WERI-Rb-1 (cell line): ENCODE measurements at regions not wholly inside any gene's neighbourhood (a gene's known extent, or its start where the extent isn't known, plus 50 kb on each side); places are given as distances from the start of the nearest gene placed in this dataset.

ENCODE experiments used
- DNase-seq: peaks from one replicate; pipeline ENCODE4 v3.0.0-alpha.2; 2020
- H3K27ac ChIP-seq: fragments of 250-450 bp; sonication (Bioruptor Pico); 2 replicates; pipeline ENCODE4 v1.5.1; 2020; ENCODE audit warnings: mild to moderate bottlenecking, moderate library complexity
- H3K27me3 ChIP-seq: fragments of 250-450 bp; sonication (Bioruptor Pico); 2 replicates; pipeline ENCODE4 v1.5.1; 2021; ENCODE audit warnings: mild to moderate bottlenecking, low read depth, moderate library complexity; ENCODE audit not compliant: insufficient read depth, severe bottlenecking
- H3K36me3 ChIP-seq: fragments of 250-450 bp; sonication (Bioruptor Pico); 2 replicates; pipeline ENCODE4 v1.5.1; 2020; ENCODE audit warnings: mild to moderate bottlenecking, moderate library complexity
- H3K4me3 ChIP-seq: 2 replicates; pipeline ENCODE4 v1.5.1; 2011; ENCODE audit warnings: low read depth, mild to moderate bottlenecking, control low read depth, low read length
- H3K9me3 ChIP-seq: fragments of 250-450 bp; sonication (Bioruptor Pico); 2 replicates; pipeline ENCODE4 v1.5.1; 2021; ENCODE audit warnings: mild to moderate bottlenecking, moderate library complexity; ENCODE audit not compliant: severe bottlenecking
- TF ChIP-seq, protein P1 (sequence below): IDR thresholded peaks from 2 replicates; pipeline ENCODE4 v1.5.1; 2011; ENCODE audit warnings: low read depth, mild to moderate bottlenecking, control low read depth, inconsistent platforms, low read length

GRCh38 chr2:8622924-8623465, 58.9 kb upstream of the ID2 start:
- no peak overlapping the region for H3K27ac ChIP-seq
- H3K9me3 ChIP-seq: no peaks in the 10 kb centered on the region
- no peak overlapping the region for H3K4me3 ChIP-seq
- no peak for DNase-seq
- H3K27me3 ChIP-seq: no peaks in the 10 kb centered on the region
- no peaks in the 10 kb centered on the region for H3K36me3 ChIP-seq
- TF ChIP-seq, protein P1, sequence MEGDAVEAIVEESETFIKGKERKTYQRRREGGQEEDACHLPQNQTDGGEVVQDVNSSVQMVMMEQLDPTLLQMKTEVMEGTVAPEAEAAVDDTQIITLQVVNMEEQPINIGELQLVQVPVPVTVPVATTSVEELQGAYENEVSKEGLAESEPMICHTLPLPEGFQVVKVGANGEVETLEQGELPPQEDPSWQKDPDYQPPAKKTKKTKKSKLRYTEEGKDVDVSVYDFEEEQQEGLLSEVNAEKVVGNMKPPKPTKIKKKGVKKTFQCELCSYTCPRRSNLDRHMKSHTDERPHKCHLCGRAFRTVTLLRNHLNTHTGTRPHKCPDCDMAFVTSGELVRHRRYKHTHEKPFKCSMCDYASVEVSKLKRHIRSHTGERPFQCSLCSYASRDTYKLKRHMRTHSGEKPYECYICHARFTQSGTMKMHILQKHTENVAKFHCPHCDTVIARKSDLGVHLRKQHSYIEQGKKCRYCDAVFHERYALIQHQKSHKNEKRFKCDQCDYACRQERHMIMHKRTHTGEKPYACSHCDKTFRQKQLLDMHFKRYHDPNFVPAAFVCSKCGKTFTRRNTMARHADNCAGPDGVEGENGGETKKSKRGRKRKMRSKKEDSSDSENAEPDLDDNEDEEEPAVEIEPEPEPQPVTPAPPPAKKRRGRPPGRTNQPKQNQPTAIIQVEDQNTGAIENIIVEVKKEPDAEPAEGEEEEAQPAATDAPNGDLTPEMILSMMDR: no peak

DNA sequence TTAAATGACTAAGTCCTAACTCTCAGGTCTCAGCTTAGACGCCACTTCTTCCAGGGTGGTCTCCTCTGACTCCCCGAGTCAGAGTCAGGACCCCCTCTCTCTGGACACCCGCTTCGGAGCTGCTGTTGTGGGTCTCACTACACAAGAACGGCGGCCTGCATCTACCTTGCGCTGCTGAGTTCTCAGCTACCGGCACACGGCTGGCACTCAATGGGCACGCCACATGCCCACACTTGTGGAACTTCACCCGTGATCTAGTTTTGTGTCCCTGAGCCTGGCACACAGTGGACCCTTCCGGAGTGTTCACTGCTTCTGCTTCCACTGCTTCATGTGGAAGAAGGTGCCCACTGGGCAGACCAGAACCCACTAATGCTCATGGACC, 58.3 kb upstream of the ID2 start:
- TF ChIP-seq, protein P1: no peak
- no peaks in the 10 kb centered on the region for H3K36me3 ChIP-seq
- H3K4me3 ChIP-seq: no peak overlapping the region
- no peaks in the 10 kb centered on the region for H3K27me3 ChIP-seq
- no peak overlapping the region for H3K27ac ChIP-seq
- DNase-seq: no peak
- no peaks in the 10 kb centered on the region for H3K9me3 ChIP-seq

- no peaks in the 10 kb centered on the region for H3K9me3 ChIP-seq
- TF ChIP-seq, protein P1: no peak
- H3K27me3 ChIP-seq: no peaks in the 10 kb centered on the region
- H3K27ac ChIP-seq: no peak overlapping the region
- DNase-seq: no peak
- no peaks in the 10 kb centered on the region for H3K36me3 ChIP-seq
- H3K4me3 ChIP-seq: no peak overlapping the region
Observed at GRCh38 chr2:8623958-8624591, 57.8 kb upstream of the ID2 start.

GRCh38 chr2:8624855-8625398, 56.9 kb upstream of the ID2 start:
- Histone ChIP-seq H3K27ac (no peak overlapping the region), H3K4me3 (no peak overlapping the region), H3K27me3 (no peaks in the 10 kb centered on the region), H3K36me3 (no peaks in the 10 kb centered on the region), H3K9me3 (no peaks in the 10 kb centered on the region)
- no peak for DNase-seq
- TF ChIP-seq, protein P1: no peak

DNA sequence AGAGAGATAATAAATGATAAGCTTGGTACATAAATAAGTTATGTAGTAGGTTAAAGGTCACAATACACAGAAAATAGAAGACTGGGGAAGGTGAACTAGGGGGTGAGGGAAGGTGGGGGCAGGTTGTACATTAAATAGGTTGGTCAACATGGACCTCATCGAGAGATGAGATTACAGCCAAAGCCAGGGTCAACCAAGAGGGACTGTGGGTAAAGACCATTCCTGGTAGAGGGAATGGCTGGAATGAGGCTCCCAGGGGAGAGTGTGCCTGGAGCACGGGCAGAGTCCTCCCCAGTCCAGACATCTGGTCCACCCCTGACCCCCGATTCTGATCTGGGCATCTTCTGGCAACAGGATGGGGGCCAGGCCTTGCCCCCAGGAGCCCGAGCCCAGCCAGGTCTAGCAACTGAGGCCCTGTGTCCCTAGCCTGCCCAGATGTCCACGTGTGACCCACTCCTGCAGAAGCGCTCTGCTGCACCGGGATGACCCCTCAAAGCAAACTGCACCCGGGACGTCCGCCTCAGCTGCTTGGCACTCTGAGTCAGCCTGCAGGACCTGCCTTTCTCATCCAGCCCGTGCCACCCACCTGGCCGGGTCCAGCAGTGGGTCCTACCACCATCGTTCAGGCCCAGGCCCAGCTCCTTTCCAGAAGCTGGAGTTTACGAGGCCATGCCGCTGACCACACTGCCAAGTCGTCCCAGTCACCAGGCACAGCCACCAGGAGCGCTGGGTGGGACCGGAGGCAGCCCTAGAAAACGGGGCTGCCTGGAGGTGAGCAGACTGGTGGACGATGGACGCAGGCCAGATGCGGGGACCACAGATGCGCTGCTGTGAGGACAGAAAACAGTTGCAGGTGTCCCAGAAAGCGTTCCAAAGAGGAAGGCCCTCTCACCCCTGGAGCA, 56.2 kb upstream of the ID2 start:
- Histone ChIP-seq H3K4me3 (no peak overlapping the region), H3K27me3 (no peaks in the 10 kb centered on the region), H3K36me3 (no peaks in the 10 kb centered on the region), H3K9me3 (no peaks in the 10 kb centered on the region), H3K27ac (no peak overlapping the region)
- TF ChIP-seq, protein P1: no peak
- no peak for DNase-seq
